ENCODE measurements at regions not wholly inside any gene's neighbourhood (a gene's known extent, or its start where the extent isn't known, plus 50 kb on each side); places are given as distances from the start of the nearest gene placed in this dataset.

GRCh38 chr2:118748245-118748885 is 99.1 kb downstream of the EN1 start (continued):
- TF ChIP-seq SLC30A9 (CRISPR knock-in tag; IDR thresholded peaks at IDR 0.05), result no peak
- TF ChIP-seq CC2D1A (IDR thresholded peaks at IDR 0.05), result no peak
- TF ChIP-seq NFE2L1 (tag; IDR thresholded peaks at IDR 0.05; ENCODE audit: borderline replicate concordance, low read depth), result no peak
- peak; percentile 72 for TF ChIP-seq ZNF311 (CRISPR knock-in tag; IDR thresholded peaks at IDR 0.05)
- peak; percentile 42; the same call in 1 of the 2 replicates for TF ChIP-seq SMARCC2 (IDR thresholded peaks at IDR 0.05; ENCODE audit: low read depth)
- 0 out of 4 replicates have a peak, but pooled peaks of 1 of the 2 experiments have one; percentile 20 for TF ChIP-seq HDAC1 (IDR thresholded peaks at IDR 0.05)
- no peak for TF ChIP-seq LARP7 (IDR thresholded peaks at IDR 0.05)
- no peak for TF ChIP-seq ID3 (CRISPR knock-in tag; IDR thresholded peaks at IDR 0.05)
- 0 out of 2 replicates have a peak, but pooled peaks have one; percentile 23 for TF ChIP-seq ID3 (tag; IDR thresholded peaks at IDR 0.05)
- no peak for TF ChIP-seq RREB1 (CRISPR knock-in tag; IDR thresholded peaks at IDR 0.05)
- no peak for TF ChIP-seq PKNOX1 (IDR thresholded peaks at IDR 0.05)
- peak in 1 of 2 experiments; percentile 25; a peak in 1 of 4 replicates for TF ChIP-seq FOXA3 (CRISPR knock-in tag; conservative IDR thresholded peaks at IDR 0.05 in 1 of 2, IDR thresholded peaks at IDR 0.05 in 1 of 2)
- TF ChIP-seq ZNF175 (CRISPR knock-in tag; IDR thresholded peaks at IDR 0.05; ENCODE audit: low read depth), result no peak
- TF ChIP-seq ZNF639 (CRISPR knock-in tag; conservative IDR thresholded peaks at IDR 0.05 in 1 of 2, IDR thresholded peaks at IDR 0.05 in 1 of 2), result no peak
- no peak for TF ChIP-seq MEF2D (tag; conservative IDR thresholded peaks at IDR 0.05; ENCODE audit: low read depth)
- TF ChIP-seq KAT8 (IDR thresholded peaks at IDR 0.05; ENCODE audit: low read depth), result no peak
- TF ChIP-seq SMAD1 (IDR thresholded peaks at IDR 0.05; ENCODE audit: low read depth, low read length, partially characterized antibody), result no peak
- no peak for TF ChIP-seq PREB (CRISPR knock-in tag; IDR thresholded peaks at IDR 0.05)

Measured in K562 (cell line).